ENCODE measurements at regions not wholly inside any gene's neighbourhood (a gene's known extent, or its start where the extent isn't known, plus 50 kb on each side); places are given as distances from the start of the nearest gene placed in this dataset.

DNA sequence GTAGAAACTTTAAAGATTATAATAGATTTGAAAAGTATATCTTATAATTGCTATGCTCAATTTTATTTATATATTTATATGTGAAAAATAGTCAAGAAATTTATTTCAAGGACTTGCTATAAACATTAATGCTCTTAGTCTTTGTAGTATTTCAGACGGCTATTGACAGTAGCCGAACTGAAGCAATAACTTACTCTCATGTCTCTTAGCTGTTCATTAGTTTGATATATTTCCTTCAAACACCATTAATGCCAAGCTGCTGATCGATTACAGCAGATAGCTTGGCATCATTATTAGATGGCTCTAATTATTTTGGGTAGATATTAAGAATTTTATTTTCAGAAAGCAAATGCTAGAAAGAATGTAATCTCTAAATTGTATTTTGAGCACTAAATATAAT lies 1151.5 kb upstream of the SPRY2 start:
- Mint-ChIP-seq H3K9me3 (peaks cover 20% of the 10 kb centered on the region), H3K36me3 (ENCODE audit: low read depth) (no peaks in the 10 kb centered on the region), H3K27ac (no peak overlapping the region), H3K4me1 (ENCODE audit: low read depth) (no peaks in the 10 kb centered on the region), H3K4me3 (no peak overlapping the region), H3K27me3 (no peaks in the 10 kb centered on the region)

DNA sequence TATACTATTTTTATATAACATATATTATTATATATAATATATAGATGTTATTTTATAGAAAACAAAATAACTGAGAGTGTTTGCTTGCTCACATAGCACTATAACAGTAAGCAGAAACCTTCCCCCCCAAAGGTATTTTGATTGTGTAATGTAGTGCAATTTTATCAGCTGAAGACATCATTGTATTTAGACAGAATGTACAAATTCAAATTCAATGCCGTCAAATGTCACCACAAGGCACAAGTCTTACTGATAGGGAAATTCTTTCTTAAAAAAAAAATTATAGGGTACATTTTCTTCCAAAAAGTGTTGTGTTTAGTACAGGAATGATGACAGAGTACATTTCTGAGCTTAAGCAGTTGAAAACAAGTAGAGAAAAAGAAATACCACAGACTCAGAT lies 1147.1 kb upstream of the SPRY2 start:
- no peak overlapping the region for H3K4me3 Mint-ChIP-seq
- H3K27ac Mint-ChIP-seq = no peak overlapping the region
- H3K9me3 Mint-ChIP-seq = peaks cover 3% of the 10 kb centered on the region
- no peaks in the 10 kb centered on the region for H3K36me3 Mint-ChIP-seq (ENCODE audit: low read depth)
- H3K27me3 Mint-ChIP-seq = no peaks in the 10 kb centered on the region
- no peaks in the 10 kb centered on the region for H3K4me1 Mint-ChIP-seq (ENCODE audit: low read depth)

DNA sequence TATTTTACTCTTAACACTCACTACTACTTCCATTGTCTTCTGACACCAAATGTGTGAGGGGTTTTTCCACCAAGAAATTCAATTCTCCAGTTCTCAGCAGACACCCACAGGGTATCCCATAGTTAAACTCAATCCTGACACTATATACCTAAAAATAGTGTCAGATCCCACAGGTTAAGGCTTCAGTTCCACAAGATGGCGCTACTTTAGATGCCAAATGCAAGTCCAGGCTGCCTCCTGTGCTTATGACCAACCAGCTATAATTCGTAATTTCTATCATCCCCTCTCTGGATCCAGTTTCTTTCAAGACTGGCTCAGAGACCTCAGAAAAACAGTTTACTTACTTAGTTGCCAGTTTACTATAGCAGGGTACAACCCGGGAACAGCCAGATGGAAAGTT lies 1146.2 kb upstream of the SPRY2 start:
- H3K4me3 Mint-ChIP-seq = no peak overlapping the region
- H3K9me3 Mint-ChIP-seq = peaks cover 5% of the 10 kb centered on the region
- no peaks in the 10 kb centered on the region for H3K4me1 Mint-ChIP-seq (ENCODE audit: low read depth)
- no peaks in the 10 kb centered on the region for H3K36me3 Mint-ChIP-seq (ENCODE audit: low read depth)
- no peak overlapping the region for H3K27ac Mint-ChIP-seq
- H3K27me3 Mint-ChIP-seq = no peaks in the 10 kb centered on the region

DNA sequence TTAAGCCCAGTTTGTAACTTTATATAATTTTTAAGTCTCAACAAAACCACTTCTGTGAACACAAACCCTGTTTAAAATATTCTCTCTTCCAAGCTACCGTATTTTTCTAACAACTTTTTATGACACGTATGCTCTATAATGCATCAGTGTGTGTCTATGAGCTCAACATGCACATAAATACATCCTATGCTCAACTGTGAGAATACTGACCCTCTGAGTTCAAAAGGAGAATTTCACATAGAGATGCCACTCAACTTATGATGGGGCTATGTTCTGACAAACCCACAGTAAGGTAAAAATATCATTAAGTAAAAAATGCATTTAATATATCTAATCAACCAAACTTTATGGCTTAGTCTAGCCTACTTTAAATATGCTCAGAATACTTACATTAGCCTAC lies 1139.7 kb upstream of the SPRY2 start:
- Mint-ChIP-seq H3K36me3 (ENCODE audit: low read depth) (no peaks in the 10 kb centered on the region), H3K27me3 (no peaks in the 10 kb centered on the region)

DNA sequence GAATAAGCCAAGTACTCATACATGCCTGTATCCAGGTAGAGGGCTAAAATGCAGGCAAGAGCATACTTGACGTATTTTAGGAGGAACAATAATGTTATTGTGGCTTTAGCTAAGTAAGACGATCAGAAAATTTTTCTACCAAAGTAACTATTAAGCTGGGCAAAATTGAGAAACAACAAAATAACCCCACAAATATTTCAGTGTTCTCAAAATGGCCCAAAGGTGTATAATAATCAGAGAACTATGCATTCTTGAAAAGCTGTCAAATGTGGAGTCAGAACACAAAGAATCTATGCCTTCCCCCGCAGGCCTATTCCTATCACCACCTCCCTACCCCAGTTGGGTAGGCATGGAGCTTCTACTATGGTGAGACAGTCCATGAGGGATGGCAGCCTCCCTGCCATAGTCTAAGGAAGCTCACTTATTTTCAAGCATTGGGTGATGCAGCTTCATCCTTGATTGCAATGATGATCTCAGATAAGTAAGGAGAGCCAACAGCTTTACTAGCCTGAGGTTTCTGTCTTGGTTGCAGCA lies 1132.5 kb upstream of the SPRY2 start:
- Mint-ChIP-seq H3K4me1 (ENCODE audit: low read depth) (no peaks in the 10 kb centered on the region), H3K4me3 (no peak overlapping the region), H3K9me3 (peaks cover 20% of the 10 kb centered on the region), H3K36me3 (ENCODE audit: low read depth) (no peaks in the 10 kb centered on the region), H3K27me3 (no peaks in the 10 kb centered on the region), H3K27ac (no peak overlapping the region)

More for the DNA sequence above, 1139.7 kb upstream of the SPRY2 start:
- H3K9me3 Mint-ChIP-seq = peaks cover 15% of the 10 kb centered on the region
- H3K4me1 Mint-ChIP-seq (ENCODE audit: low read depth) = no peaks in the 10 kb centered on the region
- H3K27ac Mint-ChIP-seq = no peak overlapping the region
- no peak overlapping the region for H3K4me3 Mint-ChIP-seq

DNA sequence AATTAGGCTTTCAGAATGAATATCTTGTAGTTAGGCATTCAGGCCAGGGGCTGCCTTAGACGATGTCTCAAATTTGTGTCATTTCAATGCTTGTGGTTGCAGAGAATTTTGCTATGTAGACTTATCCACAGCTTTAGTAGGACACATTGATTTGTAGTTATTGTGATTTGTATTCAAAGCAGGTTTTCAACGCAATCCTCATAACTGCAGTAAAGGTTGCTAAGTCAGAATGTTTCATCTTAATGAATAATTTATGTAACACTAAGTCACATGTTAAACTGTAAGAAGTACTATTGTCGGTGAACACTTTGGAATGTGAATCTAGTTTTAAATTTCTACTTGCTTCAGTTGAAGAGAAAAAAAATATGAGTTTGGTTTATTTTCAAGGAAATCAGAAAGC lies 1117.2 kb upstream of the SPRY2 start:
- Mint-ChIP-seq H3K9me3 (peaks cover 5% of the 10 kb centered on the region), H3K27ac (no peak overlapping the region), H3K36me3 (ENCODE audit: low read depth) (no peaks in the 10 kb centered on the region), H3K4me3 (no peak overlapping the region), H3K4me1 (ENCODE audit: low read depth) (no peaks in the 10 kb centered on the region), H3K27me3 (no peaks in the 10 kb centered on the region)

DNA sequence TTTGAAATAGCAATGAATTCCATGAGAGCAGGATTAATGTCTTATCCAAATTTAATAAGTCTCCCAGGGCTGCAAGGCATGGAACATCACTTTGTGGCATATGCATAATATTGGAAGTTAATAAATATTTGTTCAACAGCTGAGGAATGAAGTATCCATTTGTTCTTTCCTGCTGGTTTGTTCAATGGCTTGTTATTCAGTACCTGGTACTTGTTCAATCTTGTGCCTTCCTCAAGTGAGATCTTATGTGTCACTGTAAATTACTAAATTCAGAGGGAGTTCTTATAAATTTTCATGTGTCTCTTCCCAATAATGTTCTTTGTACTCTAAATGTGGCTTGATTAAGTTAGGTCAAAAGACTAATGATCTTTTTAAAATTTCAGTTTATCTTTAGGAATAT lies 1105.5 kb upstream of the SPRY2 start:
- H3K27me3 Mint-ChIP-seq = no peaks in the 10 kb centered on the region
- H3K9me3 Mint-ChIP-seq = peaks cover 13% of the 10 kb centered on the region
- H3K4me3 Mint-ChIP-seq = no peak overlapping the region
- H3K36me3 Mint-ChIP-seq (ENCODE audit: low read depth) = no peaks in the 10 kb centered on the region
- H3K4me1 Mint-ChIP-seq (ENCODE audit: low read depth) = no peaks in the 10 kb centered on the region
- no peak overlapping the region for H3K27ac Mint-ChIP-seq

DNA sequence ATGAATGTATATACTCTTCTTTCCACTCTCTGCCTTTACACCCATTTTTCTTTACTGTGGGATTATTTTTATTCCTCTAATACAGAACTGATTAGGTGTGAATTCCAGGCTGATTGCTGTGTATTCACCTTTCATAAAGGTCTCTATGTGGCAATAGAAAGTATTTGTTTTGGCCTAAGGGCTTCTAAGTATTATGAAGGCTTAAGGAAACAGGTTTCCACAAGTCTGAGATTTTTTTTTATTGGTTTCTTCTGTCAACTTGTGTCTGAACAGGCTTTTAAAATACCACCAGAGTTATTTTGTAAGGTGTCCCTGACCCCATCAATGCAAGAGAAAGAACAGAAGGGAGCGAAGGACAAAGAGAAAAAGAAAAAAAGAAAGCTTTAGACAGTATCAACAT lies 1102.0 kb upstream of the SPRY2 start:
- H3K9me3 Mint-ChIP-seq = peaks cover 12% of the 10 kb centered on the region
- H3K4me3 Mint-ChIP-seq = no peak overlapping the region

DNA sequence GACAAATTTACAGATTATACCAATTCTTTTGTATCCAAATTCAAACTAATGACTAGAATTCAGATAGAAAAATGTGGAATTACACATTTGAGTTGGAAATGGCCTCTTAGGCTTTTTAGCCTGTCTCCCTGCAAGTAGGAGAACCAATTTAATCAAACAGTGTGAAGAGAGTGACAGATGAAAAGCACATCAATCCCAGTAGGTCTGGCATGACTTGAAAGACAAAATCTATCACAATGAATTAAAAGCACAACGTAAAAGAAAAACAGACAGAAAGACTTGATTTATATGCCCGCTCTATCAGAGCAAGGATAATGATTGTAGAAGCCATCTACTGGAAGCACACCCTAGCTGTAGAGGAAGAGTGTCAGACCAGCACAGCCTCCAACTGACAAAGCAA lies 1084.4 kb upstream of the SPRY2 start:
- Mint-ChIP-seq H3K27me3 (no peaks in the 10 kb centered on the region), H3K4me1 (ENCODE audit: low read depth) (no peaks in the 10 kb centered on the region), H3K4me3 (no peak overlapping the region), H3K36me3 (ENCODE audit: low read depth) (no peaks in the 10 kb centered on the region), H3K27ac (no peak overlapping the region), H3K9me3 (peaks cover 18% of the 10 kb centered on the region)

More for the DNA sequence above, 1102.0 kb upstream of the SPRY2 start:
- Mint-ChIP-seq H3K4me1 (ENCODE audit: low read depth) (no peaks in the 10 kb centered on the region), H3K27ac (no peak overlapping the region), H3K36me3 (ENCODE audit: low read depth) (no peaks in the 10 kb centered on the region), H3K27me3 (no peaks in the 10 kb centered on the region)

DNA sequence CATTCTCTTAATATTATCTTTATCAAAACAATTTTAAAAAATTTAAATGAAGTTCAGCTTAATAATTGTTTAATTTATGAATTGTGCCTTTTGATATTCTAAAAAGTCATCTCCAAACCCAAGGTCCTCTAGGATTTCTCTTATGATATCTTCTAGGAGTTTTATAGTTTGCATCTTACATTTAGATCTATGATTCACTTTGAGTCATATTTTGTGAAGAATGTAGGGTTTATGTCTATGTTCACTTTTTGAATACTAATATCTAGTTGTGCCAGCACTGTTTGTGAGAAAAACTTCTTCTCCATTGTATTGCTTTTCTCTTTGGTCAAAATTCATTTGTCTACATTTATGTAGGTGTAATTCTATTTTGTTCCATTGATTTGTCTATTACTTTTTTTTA lies 1068.4 kb upstream of the SPRY2 start:
- Mint-ChIP-seq H3K9me3 (peaks cover 13% of the 10 kb centered on the region), H3K4me1 (ENCODE audit: low read depth) (no peaks in the 10 kb centered on the region), H3K4me3 (no peak overlapping the region), H3K27me3 (no peaks in the 10 kb centered on the region), H3K27ac (no peak overlapping the region), H3K36me3 (ENCODE audit: low read depth) (no peaks in the 10 kb centered on the region)

DNA sequence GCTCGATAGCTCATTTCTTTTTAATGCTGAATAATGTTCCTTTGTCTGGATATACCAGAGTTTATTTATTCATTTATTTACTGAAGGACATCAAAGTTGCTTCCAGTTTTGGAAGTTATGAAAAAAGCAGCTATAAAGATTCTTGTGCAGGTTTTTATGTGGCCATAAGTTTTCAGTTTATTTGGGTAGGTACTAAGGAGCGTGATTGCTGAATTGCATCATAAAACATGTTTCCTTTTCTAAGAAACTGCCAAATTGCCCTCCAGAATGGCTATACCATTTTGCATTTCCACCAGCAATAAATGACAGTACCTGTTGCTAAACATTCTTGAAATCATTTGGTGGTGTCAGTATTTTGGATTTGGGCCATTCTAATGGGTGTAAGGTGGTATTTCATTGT lies 1067.7 kb upstream of the SPRY2 start:
- no peaks in the 10 kb centered on the region for H3K4me1 Mint-ChIP-seq (ENCODE audit: low read depth)
- H3K27ac Mint-ChIP-seq = no peak overlapping the region
- H3K4me3 Mint-ChIP-seq = no peak overlapping the region
- no peaks in the 10 kb centered on the region for H3K27me3 Mint-ChIP-seq
- no peaks in the 10 kb centered on the region for H3K36me3 Mint-ChIP-seq (ENCODE audit: low read depth)
- H3K9me3 Mint-ChIP-seq = peaks cover 11% of the 10 kb centered on the region

DNA sequence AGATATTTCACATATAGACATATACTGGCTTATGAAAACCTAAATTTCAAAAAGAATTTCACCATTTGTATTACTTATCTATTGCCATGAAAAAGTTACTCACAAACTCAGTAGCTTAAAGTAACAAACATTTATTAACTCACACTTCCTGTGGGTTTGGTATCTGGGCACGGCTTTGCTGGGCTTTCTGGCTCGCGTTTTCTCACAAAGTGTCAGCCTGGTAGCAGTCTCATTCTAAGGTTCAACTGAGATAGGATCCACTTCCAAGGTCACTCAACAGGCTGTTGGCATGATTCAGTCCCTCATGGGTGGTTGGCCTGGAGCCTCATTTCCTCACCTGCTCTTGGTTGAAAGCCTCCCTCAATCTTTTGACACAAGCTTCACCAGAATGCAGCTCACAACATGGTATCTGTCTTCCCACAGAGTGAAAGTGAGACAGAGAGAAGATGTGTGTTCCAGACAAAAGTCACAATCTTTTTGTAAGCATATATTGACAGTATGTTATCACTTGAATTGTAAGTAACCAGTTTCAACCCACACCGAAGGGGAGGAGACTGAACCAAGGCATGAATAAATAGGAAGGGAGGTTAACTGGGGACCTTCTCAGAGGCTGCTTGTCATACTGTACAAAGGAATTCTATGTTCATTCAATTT lies 1065.8 kb upstream of the SPRY2 start:
- no peaks in the 10 kb centered on the region for H3K4me1 Mint-ChIP-seq (ENCODE audit: low read depth)
- H3K27ac Mint-ChIP-seq = no peak overlapping the region
- no peaks in the 10 kb centered on the region for H3K27me3 Mint-ChIP-seq
- no peaks in the 10 kb centered on the region for H3K36me3 Mint-ChIP-seq (ENCODE audit: low read depth)
- H3K9me3 Mint-ChIP-seq = peaks cover 11% of the 10 kb centered on the region
- no peak overlapping the region for H3K4me3 Mint-ChIP-seq

DNA sequence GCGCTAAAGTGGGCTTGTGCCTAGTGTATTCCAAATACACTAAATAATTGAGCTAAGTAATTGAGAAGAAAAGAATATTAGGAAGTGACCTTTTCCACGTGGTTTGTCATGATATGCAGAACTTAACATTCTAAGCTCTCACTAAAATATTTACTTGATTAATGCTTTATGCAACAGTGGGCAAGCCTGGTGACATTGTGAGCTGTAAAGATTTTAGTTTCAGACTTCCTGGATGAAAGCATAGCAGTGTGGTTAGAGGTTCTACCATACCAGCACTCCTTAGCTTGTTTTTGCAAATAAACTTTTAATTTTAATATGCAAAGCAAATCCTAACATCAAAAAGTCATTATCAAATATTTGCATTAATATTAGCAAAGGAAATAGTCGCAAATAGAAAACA lies 1065.1 kb upstream of the SPRY2 start:
- Mint-ChIP-seq H3K27me3 (no peaks in the 10 kb centered on the region), H3K4me1 (ENCODE audit: low read depth) (no peaks in the 10 kb centered on the region), H3K4me3 (no peak overlapping the region), H3K9me3 (peaks cover 9% of the 10 kb centered on the region), H3K36me3 (ENCODE audit: low read depth) (no peaks in the 10 kb centered on the region), H3K27ac (no peak overlapping the region)

DNA sequence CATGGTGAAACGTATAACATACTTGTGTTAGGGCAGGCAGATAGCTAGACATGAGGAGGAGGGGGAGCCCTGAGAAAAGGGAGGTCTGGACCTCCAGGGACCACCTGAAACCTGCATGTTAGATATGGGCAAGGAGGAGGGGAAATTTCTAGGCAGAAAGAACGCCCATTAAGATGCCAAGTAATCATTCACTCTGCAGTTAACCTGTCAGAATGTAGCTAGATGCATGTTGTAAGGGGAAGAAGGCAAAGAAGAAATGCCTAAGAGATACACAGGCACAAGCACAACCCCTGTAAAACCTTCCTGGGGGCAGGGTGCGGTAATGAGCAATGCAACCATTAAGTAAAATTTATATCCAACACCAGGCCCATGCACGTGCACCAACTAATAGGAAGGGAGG lies 1055.3 kb upstream of the SPRY2 start:
- Mint-ChIP-seq H3K27ac (no peak overlapping the region), H3K27me3 (no peaks in the 10 kb centered on the region), H3K36me3 (ENCODE audit: low read depth) (no peaks in the 10 kb centered on the region), H3K4me3 (no peak overlapping the region), H3K4me1 (ENCODE audit: low read depth) (no peaks in the 10 kb centered on the region), H3K9me3 (peaks cover 6% of the 10 kb centered on the region)

DNA sequence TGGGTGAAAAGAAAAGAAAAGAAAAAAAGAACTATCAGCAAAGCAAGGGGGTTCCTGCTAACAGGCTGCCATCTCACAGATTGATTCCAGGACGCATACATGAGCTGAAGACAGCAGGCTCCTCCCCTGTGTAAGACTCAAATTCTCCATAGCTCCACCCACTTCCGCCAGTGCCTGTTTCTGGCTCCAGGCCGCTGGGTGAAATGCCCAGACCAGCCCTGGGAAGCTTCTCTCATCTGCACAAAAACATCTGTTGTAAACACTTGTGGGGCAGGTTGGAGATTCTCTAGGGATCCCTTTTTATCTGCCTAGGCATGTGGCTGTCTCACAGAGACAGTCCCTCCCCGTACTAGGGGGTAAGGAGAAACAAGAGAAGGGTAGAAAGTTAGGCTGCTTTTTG lies 1054.4 kb upstream of the SPRY2 start:
- no peaks in the 10 kb centered on the region for H3K27me3 Mint-ChIP-seq
- no peak overlapping the region for H3K4me3 Mint-ChIP-seq
- no peaks in the 10 kb centered on the region for H3K4me1 Mint-ChIP-seq (ENCODE audit: low read depth)
- peaks cover 6% of the 10 kb centered on the region for H3K9me3 Mint-ChIP-seq
- no peaks in the 10 kb centered on the region for H3K36me3 Mint-ChIP-seq (ENCODE audit: low read depth)
- no peak overlapping the region for H3K27ac Mint-ChIP-seq

DNA sequence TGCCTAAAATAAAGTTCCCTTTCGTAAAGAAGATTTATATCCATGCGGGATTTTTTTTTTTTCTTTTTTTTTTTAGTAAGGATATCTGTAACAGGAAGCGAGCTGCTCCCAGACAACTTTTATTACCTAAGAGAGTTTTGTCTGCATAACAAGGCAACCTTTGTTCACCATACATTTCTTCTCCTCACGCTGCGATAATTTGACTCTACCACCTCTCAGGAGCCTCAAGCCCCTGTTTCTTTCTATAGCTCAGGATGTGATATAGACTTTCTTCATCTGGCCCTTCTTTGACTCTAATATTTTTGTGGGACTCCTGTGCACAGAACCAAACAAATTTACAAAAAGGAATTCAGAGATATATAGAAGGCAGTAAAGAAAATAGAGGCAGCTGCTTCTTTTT lies 1053.7 kb upstream of the SPRY2 start:
- no peak overlapping the region for H3K27ac Mint-ChIP-seq
- peaks cover 9% of the 10 kb centered on the region for H3K9me3 Mint-ChIP-seq
- no peaks in the 10 kb centered on the region for H3K36me3 Mint-ChIP-seq (ENCODE audit: low read depth)
- H3K4me3 Mint-ChIP-seq = no peak overlapping the region
- H3K27me3 Mint-ChIP-seq = no peaks in the 10 kb centered on the region
- H3K4me1 Mint-ChIP-seq (ENCODE audit: low read depth) = no peaks in the 10 kb centered on the region
